GM18873 (cell line): ENCODE measurements at regions not wholly inside any gene's neighbourhood (a gene's known extent, or its start where the extent isn't known, plus 50 kb on each side); places are given as distances from the start of the nearest gene placed in this dataset.
"Not testable (repeated sequence)": the region's sequence is repeated elsewhere in the genome, so short reads cannot be mapped to it uniquely, and the experiment has no call there.

Experiments
- ATAC-seq: cut with Tn5 transposase; IDR thresholded peaks from one replicate; pipeline ENCODE4 v1.9.1; 2021; ENCODE audit warnings: mild to moderate bottlenecking, moderate library complexity, moderate number of reproducible peaks; ENCODE audit not compliant: unreplicated experiment, low FRiP score

DNA sequence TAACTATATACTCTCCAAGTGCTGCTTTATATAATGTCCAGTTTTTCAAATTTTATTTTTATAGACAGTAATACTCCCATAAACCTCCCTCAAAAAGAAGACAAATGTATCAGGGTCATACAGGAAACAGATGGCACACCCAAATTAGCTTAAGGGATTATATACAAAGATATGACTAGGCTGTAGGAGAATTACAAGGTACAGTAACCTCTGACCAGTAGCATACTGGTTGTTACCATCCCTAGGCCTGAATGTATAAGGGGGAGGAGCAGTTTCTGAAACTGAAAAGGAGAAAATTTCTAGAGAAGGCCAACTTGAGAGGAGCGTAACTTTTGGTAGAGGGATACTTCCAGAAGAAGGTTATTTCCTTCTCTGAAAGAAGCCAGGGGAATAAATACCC, 122.6 kb upstream of the NBPF19 start:
- ATAC-seq, result not testable (repeated sequence)

DNA sequence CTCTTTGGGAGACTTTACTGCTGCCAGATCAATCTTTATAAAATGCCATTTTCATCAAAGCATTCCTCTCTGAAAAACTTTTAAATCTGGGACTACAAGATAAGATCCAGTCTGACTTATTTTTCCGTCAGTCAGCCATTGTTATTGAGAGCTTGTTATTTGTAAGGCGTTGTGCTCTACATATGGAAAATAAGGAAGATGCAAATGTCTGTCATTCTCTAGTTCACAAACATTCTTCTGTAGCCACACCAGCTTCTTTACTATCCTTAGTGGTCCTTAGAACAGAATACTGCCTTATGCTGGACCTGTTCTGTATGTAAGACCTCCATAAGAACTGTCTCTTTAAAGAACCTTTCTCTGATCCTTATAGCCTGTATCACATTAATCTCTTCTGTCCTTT, 120.3 kb upstream of the NBPF19 start:
- ATAC-seq, result not testable (repeated sequence)

DNA sequence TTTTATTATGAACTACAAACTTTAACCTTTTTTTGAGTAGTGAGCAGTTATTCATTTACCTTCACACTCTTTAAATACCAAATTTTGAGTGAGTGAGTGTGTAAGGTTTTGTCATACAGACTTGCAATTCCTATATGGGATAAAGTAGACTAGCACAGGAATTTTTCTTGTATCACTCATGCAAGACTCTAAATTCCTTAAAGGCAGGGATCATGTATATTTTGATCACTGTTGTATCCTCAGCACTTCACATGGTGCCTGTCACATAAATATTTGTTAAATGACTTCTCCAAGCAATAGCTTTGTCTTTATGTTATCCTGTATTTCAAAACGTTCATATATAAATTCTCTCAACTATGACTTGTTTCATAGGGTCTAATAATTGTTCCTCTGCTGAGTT, 119.1 kb upstream of the NBPF19 start:
- not testable (repeated sequence) for ATAC-seq

DNA sequence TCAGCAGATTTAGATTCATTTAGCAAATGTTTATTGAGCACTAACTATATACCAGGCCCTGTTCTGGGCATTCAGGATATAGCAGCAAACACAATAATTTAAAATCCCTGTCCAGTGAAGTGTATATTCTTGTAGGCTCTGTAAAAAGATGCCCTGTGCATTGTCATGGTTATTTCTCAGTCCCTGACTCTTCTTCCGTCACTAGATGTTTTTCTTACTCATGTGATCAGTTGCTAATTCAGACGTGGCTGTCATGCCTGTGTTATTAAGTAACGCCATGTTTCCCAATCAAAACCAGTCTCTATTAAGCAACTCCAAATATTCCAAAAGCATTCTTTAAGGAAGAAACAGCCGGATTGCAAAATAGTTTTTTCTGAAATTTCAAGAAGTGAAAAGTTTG, 118.7 kb upstream of the NBPF19 start:
- ATAC-seq, result not testable (repeated sequence)

DNA sequence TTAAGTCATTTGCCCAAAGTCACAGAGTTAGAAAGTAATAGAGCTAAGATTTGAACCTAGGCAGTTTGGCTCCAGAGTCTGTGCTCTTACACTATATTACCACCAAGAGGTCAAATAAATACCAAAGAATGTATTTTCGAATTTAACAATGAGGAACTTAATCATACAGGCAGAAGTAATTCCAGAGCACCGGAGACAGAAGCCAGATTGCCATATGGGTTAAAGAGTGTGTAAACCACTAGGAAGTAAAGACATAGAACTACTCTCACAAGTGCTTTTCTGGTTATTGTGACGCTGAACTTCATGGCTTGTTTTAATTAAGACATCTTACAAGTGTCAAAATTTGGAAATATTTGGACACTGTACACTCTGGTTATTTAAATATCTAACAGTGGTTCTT, 114.5 kb upstream of the NBPF19 start:
- ATAC-seq, result not testable (repeated sequence)

DNA sequence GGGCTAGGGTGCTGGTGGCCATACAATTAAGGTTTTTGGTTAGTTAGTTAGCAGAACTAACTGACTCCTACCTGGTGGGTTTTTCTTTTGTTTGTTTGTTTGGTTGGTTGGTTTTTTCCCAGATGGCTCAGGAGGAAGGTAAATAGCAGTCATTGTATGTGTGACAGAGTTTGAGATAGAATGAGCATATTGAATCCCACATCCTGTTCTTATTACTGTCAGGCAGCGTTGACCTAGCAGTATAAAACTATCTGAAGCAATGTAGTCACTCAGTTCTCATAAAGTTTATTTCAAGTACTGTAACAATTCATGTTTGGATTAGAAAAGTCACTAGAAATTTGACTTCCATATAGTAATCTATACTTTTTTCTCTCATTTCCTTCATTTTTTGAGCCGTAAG, 113.5 kb upstream of the NBPF19 start:
- not testable (repeated sequence) for ATAC-seq

DNA sequence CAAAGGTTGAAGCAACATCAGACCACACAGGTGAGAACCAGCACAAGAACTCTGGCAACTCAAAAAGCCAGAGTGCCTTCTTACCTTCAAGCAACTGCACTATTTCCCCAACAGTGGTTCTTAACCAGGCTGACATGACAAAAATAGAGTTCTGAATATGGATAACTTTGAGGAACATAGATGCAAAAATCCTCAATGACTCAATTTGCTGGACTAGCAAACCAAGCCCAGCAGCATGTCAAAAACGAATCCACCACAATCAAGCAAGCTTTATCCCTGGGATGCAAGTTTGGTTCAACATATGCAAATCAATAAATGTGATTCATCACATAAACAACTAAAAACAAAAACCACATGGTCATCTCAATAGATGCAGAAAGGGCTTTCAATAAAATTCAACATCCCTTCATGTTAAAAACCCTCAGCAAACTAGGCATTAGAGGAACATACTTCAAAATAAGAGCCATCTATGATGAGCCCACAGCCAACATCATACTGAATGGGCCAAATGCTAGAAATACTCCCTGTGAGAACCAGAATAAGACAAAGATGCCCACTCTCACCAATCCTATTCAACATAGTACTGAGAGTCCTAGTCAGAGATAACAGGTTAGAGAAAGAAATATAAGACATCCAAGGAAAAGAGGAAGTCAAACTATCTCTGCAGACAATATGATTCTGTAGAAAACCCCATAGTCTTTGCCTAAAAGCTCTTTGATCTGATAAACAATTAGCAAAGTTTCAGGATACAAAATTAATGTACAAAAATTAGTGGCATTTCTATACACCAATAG, 110.5 kb upstream of the NBPF19 start:
- not testable (repeated sequence) for ATAC-seq

DNA sequence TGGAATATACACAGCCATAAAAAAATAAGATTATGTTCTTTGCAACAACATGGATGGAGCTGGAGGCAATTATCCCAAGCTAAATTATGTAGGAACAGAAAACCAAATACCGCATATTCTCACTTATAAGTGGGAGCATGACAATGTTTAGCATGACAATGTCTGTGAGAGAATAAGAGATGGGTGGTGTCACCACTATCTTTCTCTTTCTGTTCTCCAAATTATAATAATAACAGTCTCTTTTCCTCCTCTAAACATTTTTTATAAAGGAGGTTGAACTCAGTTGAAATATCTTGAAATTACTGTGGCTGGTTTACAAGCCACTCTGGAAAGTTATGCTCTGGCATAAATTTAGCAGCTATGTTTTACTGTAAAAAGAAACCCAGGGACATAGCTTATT, 108.4 kb upstream of the NBPF19 start:
- not testable (repeated sequence) for ATAC-seq

DNA sequence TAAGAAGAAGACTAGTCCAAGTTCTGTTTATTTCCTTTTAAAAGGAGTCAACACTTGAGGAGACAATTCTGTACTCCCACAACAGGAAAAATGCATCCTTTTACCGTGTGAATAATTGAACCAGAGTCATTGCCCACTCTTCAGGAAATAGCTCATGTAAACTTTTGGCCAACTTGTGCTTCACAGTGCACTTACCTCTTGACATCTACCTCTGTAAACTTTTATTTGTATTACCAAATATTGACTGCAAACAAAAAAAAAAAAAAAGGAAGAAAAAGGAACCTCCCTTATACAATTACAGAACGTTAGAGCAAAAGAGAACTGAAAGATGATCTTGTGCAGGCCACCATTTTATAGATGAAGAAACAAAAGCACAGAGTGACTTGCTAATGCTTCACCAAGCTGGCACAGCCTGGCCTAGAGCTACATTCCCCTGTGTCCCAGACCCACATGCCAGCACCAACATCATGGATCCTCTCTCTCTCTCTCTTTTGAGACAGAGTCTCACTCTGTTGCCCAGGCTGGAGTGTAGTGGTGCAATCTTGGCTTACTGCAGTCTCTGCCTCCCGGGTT, 107.3 kb upstream of the NBPF19 start:
- not testable (repeated sequence) for ATAC-seq

DNA sequence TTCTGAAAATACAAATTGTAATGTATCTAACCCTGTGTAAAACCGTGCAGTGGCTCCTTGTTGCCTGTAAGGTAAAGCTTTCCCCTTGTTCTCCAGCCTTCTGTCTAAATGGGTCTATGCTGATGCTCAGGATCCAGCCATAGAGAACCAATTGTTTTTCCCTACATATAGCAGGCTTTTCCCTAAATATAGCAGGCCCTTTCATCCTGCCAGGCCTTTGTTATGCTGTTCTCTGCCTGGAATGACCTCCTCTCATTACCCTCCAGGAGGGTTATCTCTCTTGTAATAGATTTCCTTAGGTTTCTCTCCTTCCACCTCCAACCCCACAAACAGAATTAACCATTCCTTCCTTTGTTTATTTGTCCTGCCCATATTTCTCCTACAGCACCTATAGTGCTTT, 106.5 kb upstream of the NBPF19 start:
- not testable (repeated sequence) for ATAC-seq

DNA sequence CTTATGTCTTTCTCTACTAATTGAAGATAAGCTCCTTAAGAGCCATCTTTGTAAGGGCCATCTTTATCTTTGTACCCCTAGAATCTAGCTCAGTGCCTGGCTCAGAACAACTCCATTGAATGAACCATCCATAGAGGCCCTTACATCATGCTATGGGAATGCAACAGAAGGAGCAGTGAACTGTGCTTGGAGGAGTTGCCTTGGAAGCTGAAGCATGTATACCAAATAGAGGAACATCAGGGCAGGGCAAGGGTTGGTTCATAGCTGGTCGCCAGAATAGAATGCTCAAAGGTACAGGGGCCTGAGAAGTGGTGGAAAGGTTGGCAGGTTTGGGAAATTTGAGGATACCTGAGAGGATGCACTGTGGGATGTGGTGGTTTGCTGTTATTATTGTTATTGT, 105.8 kb upstream of the NBPF19 start:
- not testable (repeated sequence) for ATAC-seq

DNA sequence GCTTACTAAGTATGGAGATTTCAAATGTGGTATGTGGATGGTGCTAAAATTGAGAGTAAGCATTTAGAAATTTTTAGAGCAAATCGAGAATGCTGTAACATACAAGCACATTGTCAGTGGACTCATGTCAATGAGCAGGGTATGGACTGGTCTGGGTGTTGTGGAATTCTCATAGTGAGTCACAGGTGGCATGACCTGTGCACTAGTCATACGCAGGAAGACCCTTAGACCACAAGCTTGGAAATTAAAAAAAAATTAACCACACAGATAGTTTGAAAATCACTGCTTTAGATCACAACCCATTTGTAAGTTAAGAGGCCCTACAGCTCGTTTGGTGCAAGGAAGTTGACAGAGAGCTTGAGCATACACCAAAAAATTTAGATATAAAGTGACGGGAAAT, 102.9 kb upstream of the NBPF19 start:
- ATAC-seq, result not testable (repeated sequence)

DNA sequence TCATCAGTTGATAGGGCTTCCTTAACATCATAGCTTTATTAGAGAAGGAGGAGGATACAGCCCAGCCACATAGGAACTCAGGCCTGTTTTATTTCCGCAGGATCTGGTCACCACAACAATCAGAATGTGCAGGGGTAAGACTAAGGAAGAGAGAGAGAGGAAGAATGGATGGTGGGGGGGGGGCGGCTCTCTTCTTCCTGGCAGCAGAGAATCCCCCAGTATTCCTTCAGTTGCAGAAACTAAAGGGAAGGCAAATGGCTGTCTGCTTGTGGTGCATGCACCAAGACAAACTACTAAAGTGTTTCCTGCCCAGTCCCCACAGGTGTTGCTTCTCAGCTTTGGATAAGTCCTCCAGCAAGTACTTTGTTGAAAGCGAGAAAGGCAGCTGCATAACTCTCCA, 96.4 kb upstream of the NBPF19 start:
- not testable (repeated sequence) for ATAC-seq

DNA sequence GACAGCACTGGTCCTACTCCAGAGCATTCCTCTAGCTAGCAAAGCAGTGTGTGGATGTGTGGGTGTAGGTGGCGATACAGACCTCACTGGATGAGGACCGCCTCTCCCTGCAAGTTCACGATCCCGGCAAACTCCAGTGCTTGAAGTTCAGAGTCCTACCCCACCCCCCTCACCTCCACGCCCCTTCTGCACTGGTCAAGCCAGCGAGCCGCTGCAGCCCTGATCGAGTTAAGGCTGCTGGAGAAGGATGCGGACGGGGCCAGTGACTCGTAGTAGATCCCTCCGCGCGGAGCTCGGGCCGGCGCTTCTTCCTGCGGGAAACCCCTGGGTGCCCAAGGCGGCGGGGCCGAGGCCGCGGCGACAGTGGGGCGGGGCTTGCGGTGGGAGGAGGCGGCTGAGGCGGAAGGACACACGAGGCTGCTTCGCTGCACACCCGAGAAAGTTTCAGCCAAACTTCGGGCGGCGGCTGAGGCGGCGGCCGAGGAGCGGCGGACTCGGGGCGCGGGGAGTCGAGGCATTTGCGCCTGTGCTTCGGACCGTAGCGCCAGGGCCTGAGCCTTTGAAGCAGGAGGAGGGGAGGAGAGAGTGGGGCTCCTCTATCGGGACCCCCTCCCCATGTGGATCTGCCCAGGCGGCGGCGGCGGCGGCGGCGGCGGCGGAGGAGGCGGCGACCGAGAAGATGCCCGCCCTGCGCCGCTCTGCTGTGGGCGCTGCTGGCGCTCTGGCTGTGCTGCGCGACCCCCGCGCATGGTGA, 84.5 kb upstream of the NBPF19 start:
- ATAC-seq, result not testable (repeated sequence)

DNA sequence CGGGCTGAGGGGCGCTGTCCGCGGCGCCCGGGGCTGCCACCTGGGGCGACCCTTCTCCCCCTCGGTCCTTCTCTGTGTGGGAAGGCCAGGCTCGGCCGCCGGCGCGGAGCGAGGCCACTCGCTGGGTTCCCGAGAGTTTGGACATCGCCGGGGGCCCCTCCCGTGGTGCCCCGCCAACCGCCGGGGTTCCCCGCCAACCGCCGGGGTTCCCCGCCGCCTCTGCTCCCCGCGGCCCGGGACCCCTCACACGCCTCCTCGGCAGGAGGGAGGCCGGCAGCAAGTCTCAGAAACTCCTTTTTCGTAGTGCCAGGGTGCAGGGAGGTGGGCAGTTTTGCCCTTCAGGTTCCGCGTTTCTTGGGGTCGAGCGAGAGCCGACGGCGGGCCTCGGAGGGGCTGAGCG, 83.9 kb upstream of the NBPF19 start:
- not testable (repeated sequence) for ATAC-seq

DNA sequence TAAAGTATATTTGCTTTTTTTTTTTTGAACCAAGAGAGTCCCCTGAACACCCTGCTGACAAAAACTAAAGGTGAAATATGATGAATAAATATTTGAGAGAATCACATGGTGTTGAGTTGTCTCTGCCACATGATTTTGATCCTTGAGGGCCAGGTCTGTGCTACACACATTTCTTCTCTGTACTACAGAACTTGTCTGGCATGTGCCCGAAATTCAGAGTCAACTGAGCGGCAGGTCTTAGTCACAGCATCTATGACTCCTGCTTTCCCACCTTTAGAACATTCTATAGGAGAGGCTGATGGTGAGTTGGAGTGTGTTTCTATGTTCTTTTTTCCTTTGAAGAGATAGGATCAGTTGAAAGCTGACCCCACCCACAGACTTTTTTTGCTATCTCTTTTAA, 79.0 kb upstream of the NBPF19 start:
- not testable (repeated sequence) for ATAC-seq

DNA sequence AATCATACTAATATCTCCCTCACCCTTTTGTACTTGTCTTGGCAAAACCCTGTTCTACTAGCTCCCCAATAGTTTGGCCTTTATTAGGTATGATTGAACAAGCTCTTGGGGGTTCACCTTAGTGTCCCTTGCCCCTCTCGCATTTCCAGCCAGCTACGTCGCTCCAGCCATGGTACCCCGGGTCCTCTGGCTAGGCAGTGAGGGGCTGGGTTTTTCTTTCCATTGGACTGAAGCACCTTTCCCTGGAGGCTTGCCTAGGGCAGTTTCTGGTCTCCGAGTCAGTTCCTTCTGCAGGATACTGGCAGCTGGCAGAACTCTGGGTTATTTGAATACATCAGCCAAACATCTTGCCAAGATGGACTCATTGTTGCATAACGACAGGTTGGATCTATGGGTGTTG, 76.3 kb upstream of the NBPF19 start:
- ATAC-seq, result not testable (repeated sequence)

DNA sequence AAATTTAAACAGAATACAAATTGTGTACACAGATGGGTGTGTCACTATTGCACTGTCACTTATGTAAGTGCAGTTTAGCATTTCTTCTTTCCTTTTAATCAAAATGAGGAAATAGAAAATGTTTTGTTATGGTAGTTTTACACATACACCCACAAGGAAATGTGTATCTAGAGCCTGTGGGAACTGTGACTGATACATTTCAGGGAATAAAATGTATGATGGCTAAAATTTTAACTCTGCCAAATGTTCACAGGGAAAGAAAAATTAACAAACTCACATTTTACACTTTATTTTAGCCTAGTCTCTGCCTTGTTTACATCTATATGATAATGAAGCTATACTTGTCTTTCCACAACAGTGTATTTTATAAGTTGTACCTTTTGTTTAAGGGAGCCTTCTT, 66.4 kb upstream of the NBPF19 start:
- ATAC-seq, result not testable (repeated sequence)

DNA sequence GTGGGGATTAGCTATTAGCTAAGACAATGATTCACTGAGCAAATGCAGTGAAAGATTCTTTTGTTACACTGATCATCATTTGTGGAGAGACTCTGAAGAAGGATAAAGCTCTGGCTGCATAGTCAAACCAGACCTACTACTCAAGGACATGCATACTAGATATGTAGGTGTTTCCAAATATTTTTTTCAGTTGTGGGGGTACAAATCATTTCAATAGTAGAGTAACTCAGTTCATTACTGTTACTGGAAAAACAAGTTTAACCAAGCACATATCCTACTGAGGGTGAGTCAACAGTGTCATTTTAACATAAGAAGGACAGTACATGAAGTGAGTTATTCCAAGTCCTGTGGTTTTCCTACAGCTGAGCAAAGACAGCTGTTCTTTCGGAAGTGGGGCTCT, 59.5 kb upstream of the NBPF19 start:
- not testable (repeated sequence) for ATAC-seq

DNA sequence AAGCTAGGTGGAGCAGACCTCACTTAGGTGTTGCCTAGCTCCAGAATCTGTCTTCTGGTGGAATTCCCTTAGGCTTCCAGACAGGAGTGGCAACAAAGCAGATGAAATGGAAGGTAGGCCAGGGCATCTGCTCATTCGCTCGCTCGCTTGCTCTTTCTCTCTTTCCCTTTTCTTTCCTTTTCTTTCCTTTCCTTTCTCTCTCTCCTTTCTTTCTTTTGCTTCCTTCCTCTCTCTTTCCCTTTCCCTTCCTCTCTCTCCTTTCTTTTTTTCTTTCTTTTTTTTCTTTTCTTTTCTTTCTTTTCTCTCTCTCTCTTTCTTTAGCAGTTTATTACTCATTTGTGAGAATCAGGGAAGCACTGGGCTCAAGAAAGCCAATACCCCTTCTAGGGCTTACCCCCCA, 56.1 kb upstream of the NBPF19 start:
- not testable (repeated sequence) for ATAC-seq

DNA sequence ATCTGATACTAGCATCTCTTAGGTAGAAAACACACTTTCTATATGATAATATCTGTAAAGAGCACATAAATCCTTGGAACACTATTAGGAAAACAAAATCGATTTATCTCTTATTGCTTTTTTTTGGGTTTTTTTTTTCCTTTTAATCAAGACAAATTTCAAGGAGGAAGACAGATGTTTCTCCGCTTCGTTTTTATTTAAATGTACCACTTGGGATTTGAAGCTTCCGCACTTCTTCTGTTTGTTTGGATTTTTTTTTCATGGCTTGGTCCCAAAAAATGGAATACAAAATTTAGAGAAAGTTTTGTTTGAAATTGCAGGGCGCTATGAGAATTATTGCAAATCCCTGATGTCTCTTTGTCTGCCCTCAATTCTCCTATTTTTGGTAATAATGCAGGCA, 51.7 kb upstream of the NBPF19 start:
- not testable (repeated sequence) for ATAC-seq
